ENCODE measurements at regions not wholly inside any gene's neighbourhood (a gene's known extent, or its start where the extent isn't known, plus 50 kb on each side); places are given as distances from the start of the nearest gene placed in this dataset.

DNA sequence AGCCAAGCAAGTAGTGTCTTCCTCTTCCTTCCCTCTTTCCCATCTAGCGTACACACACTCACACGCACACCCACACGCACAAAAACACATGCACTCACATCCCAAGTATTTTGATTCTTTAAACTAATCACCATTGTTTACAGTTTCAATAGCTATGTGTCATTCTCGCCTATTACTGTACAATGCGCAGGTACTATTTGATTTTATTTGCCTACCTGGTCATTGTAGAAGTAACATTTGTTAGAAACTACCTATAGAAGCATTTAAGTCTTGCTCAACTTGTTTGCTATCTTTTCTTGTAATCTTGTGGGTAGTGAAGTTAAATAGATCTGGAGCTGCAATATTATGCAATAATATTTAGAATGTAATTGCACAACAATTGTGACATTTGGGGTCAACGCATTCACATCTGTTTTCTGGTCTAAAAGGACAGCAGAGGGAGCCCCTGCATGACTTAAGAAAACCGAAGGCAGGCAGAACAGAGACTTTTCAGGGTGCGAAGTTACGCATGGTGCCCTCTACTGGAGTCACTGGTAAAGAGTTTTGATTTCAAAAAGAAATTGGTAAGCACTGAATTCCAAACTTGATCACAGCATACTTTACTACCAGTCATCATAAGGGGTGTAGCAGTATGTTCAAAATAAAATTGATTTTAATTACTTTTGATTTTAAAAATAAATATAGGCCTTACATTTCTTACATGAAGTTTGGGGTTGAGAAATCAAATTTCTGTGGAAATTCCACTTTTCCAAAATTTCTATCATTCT, 503.3 kb upstream of the FAM241A start:
- no peaks in the 10 kb centered on the region for H3K27me3 ChIP-seq (replicated peaks; ENCODE audit: insufficient read depth)
- TF ChIP-seq, protein P1, sequence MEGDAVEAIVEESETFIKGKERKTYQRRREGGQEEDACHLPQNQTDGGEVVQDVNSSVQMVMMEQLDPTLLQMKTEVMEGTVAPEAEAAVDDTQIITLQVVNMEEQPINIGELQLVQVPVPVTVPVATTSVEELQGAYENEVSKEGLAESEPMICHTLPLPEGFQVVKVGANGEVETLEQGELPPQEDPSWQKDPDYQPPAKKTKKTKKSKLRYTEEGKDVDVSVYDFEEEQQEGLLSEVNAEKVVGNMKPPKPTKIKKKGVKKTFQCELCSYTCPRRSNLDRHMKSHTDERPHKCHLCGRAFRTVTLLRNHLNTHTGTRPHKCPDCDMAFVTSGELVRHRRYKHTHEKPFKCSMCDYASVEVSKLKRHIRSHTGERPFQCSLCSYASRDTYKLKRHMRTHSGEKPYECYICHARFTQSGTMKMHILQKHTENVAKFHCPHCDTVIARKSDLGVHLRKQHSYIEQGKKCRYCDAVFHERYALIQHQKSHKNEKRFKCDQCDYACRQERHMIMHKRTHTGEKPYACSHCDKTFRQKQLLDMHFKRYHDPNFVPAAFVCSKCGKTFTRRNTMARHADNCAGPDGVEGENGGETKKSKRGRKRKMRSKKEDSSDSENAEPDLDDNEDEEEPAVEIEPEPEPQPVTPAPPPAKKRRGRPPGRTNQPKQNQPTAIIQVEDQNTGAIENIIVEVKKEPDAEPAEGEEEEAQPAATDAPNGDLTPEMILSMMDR (IDR thresholded peaks at IDR 0.05): peak in 3 of 4 experiments; percentile 72 to 81 (median 76)
- TF ChIP-seq POLR2A (IDR thresholded peaks at IDR 0.05) (no peak), POLR2AphosphoS5 (IDR thresholded peaks at IDR 0.05) (peak; percentile 38)
- intact Hi-C loops (cut with DNase I): loop anchor here (5.0 kb wide), 1 partner anchor 215 kb away; no protein-coding TSS in a partner anchor
- H3K27ac ChIP-seq: no peak overlapping the region
- 44% methylated on average over 9 of the region's 9 CpGs for WGBS
- H3K9me3 ChIP-seq: no peaks in the 10 kb centered on the region
- no peaks in the 10 kb centered on the region for H3K36me3 ChIP-seq
- peak; percentile 60 for DNase-seq (ENCODE audit: low spot score)
- no peak overlapping the region for H3K4me3 ChIP-seq
- H3K4me1 ChIP-seq (replicated peaks): no peaks in the 10 kb centered on the region

DNA sequence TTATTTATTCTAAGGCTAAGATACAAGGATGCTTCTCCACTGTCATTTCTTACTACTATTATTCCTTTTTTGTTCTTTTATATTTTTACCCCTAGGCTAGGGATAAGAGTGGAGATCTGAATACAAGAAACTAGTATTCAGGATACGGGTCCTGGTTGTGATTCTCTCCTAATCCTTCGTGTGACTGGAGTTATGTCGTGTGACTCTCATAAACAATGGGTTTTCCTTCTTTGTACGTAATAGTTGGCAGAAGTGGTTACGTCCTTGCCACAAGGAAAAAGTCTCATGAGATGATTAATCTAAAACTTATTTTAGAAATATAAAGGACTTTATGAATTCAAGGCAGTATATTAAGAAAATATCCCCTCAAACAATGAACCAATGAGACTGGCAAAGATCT, 497.2 kb upstream of the FAM241A start:
- Histone ChIP-seq H3K9me3 (no peaks in the 10 kb centered on the region), H3K36me3 (no peaks in the 10 kb centered on the region), H3K4me3 (no peak overlapping the region), H3K4me1 (replicated peaks) (no peaks in the 10 kb centered on the region), H3K27me3 (replicated peaks; ENCODE audit: insufficient read depth) (no peaks in the 10 kb centered on the region), H3K27ac (no peak overlapping the region)
- intact Hi-C loops (cut with DNase I): no loop called here
- WGBS: 76% methylated on average over 5 of the region's 5 CpGs
- TF ChIP-seq, protein P1 (IDR thresholded peaks at IDR 0.05): no peak
- no peak for TF ChIP-seq POLR2A (IDR thresholded peaks at IDR 0.05)
- TF ChIP-seq POLR2AphosphoS5 (IDR thresholded peaks at IDR 0.05): no peak
- DNase-seq (ENCODE audit: low spot score): no peak

DNA sequence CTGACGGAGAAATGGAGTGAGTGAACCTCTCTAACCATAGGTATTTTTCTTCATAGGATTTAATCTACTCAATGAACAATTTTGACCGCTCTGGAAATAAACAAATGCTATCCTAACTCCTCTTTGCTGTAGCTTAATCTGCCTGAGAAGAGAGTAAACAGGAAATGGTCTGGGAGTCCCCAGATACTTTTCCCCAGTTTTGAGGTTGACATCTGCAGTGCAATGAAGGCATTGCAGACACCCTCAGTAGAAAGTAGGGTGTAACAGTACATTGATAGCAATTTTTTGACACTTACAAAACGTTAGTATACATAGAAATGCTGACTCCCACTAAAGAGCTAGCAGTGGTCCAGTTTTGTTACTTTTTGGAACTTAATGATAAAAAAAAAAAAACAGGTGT, 495.9 kb upstream of the FAM241A start:
- no peak for DNase-seq (ENCODE audit: low spot score)
- Histone ChIP-seq H3K4me1 (replicated peaks) (no peaks in the 10 kb centered on the region), H3K9me3 (no peaks in the 10 kb centered on the region), H3K36me3 (no peaks in the 10 kb centered on the region), H3K27ac (no peak overlapping the region), H3K27me3 (replicated peaks; ENCODE audit: insufficient read depth) (no peaks in the 10 kb centered on the region), H3K4me3 (no peak overlapping the region)
- TF ChIP-seq POLR2A (IDR thresholded peaks at IDR 0.05): no peak
- TF ChIP-seq, protein P1 (IDR thresholded peaks at IDR 0.05): no peak
- TF ChIP-seq POLR2AphosphoS5 (IDR thresholded peaks at IDR 0.05): no peak
- intact Hi-C loops (cut with DNase I): no loop called here
- 71% methylated on average over 3 of the region's 3 CpGs for WGBS

DNA sequence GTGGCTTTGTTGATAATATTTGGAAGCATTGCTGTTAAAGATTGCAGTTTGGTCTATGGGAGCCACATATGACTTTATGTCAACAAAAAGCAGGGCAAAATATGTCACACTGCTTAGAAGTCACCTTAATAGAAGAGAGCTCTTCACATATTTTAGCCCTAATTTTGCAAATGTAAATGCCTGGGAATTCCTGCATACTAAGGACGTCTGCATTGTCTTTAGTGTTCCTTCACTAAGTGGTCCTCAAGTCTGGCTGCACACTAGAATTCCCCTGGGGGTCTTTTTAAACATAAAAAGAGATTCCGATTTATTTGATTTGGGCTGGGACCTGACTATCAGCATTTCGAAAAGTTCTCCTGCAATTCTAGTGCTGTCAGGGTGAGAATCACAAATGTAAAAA, 495.1 kb upstream of the FAM241A start:
- no peaks in the 10 kb centered on the region for H3K4me1 ChIP-seq (replicated peaks)
- H3K4me3 ChIP-seq: no peak overlapping the region
- H3K9me3 ChIP-seq: no peaks in the 10 kb centered on the region
- TF ChIP-seq, protein P1 (IDR thresholded peaks at IDR 0.05): no peak
- TF ChIP-seq POLR2A (IDR thresholded peaks at IDR 0.05) (no peak), POLR2AphosphoS5 (IDR thresholded peaks at IDR 0.05) (no peak)
- intact Hi-C loops (cut with DNase I): no loop called here
- 80% methylated on average over 3 of the region's 3 CpGs for WGBS
- H3K27ac ChIP-seq: no peak overlapping the region
- no peak for DNase-seq (ENCODE audit: low spot score)
- no peaks in the 10 kb centered on the region for H3K36me3 ChIP-seq
- no peaks in the 10 kb centered on the region for H3K27me3 ChIP-seq (replicated peaks; ENCODE audit: insufficient read depth)

DNA sequence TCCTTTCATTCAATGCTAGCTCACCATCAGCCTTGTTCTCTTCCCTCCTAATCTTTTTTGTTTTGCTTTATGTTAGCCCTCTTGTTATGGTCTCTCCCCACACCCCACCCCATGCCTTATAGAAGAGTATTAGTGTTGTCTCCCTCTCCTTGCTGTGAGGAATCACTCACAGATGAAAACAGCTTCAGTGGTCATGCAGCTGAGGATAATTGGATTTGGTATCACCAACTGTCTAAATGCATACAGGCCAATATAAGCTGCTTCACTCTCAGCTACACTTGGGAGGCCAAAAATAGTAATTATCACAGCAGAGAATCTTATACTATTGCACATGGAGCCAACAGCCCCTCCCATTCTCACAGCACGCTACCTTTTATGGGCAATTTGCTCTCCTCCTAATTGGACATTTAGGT, 494.6 kb upstream of the FAM241A start:
- Histone ChIP-seq H3K4me1 (replicated peaks) (no peaks in the 10 kb centered on the region), H3K9me3 (no peaks in the 10 kb centered on the region), H3K4me3 (no peak overlapping the region), H3K27me3 (replicated peaks; ENCODE audit: insufficient read depth) (no peaks in the 10 kb centered on the region), H3K36me3 (no peaks in the 10 kb centered on the region), H3K27ac (no peak overlapping the region)
- WGBS: 39% methylated on average over 1 of the region's 1 CpG
- intact Hi-C loops (cut with DNase I): no loop called here
- no peak for DNase-seq (ENCODE audit: low spot score)
- TF ChIP-seq POLR2AphosphoS5 (IDR thresholded peaks at IDR 0.05) (no peak), POLR2A (IDR thresholded peaks at IDR 0.05) (no peak)
